HG03159 (cell line): ENCODE measurements at regions not wholly inside any gene's neighbourhood (a gene's known extent, or its start where the extent isn't known, plus 50 kb on each side); places are given as distances from the start of the nearest gene placed in this dataset.
"Not testable (repeated sequence)": the region's sequence is repeated elsewhere in the genome, so short reads cannot be mapped to it uniquely, and the experiment has no call there.

Source experiments
- ATAC-seq: cut with Tn5 transposase; IDR thresholded peaks from one replicate; pipeline ENCODE4 v1.9.1; 2021; ENCODE audit warnings: mild to moderate bottlenecking, moderate library complexity; ENCODE audit not compliant: unreplicated experiment

- ATAC-seq, result no peak
Measured at GRCh38 chr2:82487354-82487753, 1971.7 kb downstream of the SUCLG1 start.

GRCh38 chr2:82485701-82486100, 1973.4 kb downstream of the SUCLG1 start:
- no peak for ATAC-seq

- ATAC-seq, result no peak
Measured at GRCh38 chr2:82481207-82481606, 1977.9 kb downstream of the SUCLG1 start.

GRCh38 chr2:82478641-82479040, 1980.4 kb downstream of the SUCLG1 start:
- ATAC-seq, result no peak

GRCh38 chr2:82476094-82476493, 1983.0 kb downstream of the SUCLG1 start:
- ATAC-seq, result no peak

GRCh38 chr2:82428251-82428650, 2030.8 kb downstream of the SUCLG1 start:
- no peak for ATAC-seq

- no peak for ATAC-seq
Measured at GRCh38 chr2:82412021-82412420, 2047.1 kb downstream of the SUCLG1 start.

GRCh38 chr2:82411071-82411470, 2048.0 kb downstream of the SUCLG1 start:
- ATAC-seq, result no peak

GRCh38 chr2:82395531-82395930, 2063.5 kb downstream of the SUCLG1 start:
- no peak for ATAC-seq

GRCh38 chr2:82391386-82391785, 2067.7 kb downstream of the SUCLG1 start:
- no peak for ATAC-seq

- ATAC-seq, result no peak
Measured at GRCh38 chr2:82355622-82356021, 2051.1 kb upstream of the LRRTM1 start.

GRCh38 chr2:82345910-82346309, 2041.4 kb upstream of the LRRTM1 start:
- ATAC-seq, result no peak

- ATAC-seq, result no peak
Measured at GRCh38 chr2:82344670-82345069, 2040.1 kb upstream of the LRRTM1 start.

GRCh38 chr2:82342356-82342755, 2037.8 kb upstream of the LRRTM1 start:
- ATAC-seq, result no peak

GRCh38 chr2:82340578-82341053, 2036.1 kb upstream of the LRRTM1 start:
- no peak for ATAC-seq

- ATAC-seq, result no peak
Measured at GRCh38 chr2:82339805-82340204, 2035.3 kb upstream of the LRRTM1 start.

GRCh38 chr2:82333697-82334096, 2029.1 kb upstream of the LRRTM1 start:
- no peak for ATAC-seq

GRCh38 chr2:82330155-82330554, 2025.6 kb upstream of the LRRTM1 start:
- ATAC-seq, result no peak

GRCh38 chr2:82326180-82326767, 2021.7 kb upstream of the LRRTM1 start:
- ATAC-seq, result not testable (repeated sequence)

- no peak for ATAC-seq
Measured at GRCh38 chr2:82320296-82320695, 2015.7 kb upstream of the LRRTM1 start.

GRCh38 chr2:82317012-82317411, 2012.5 kb upstream of the LRRTM1 start:
- no peak for ATAC-seq

- no peak for ATAC-seq
Measured at GRCh38 chr2:82316586-82316985, 2012.0 kb upstream of the LRRTM1 start.

- no peak for ATAC-seq
Measured at GRCh38 chr2:82314836-82315472, 2010.4 kb upstream of the LRRTM1 start.
